A549 (cell line): ENCODE measurements at regions not wholly inside any gene's neighbourhood (a gene's known extent, or its start where the extent isn't known, plus 50 kb on each side); places are given as distances from the start of the nearest gene placed in this dataset.

ENCODE experiments used
- ATAC-seq, 2 experiments: fragments of 200-7000 bp in 1 of 2; fragments of >200 bp in 1 of 2; cut with Nextera tagmentation in 1 of 2; cut with Tn5 transposase in 1 of 2; 3 replicates each; pipeline versions ENCODE4 v1.8.0 to v1.9.1; 2018 to 2020; ENCODE audit warnings: mild to moderate bottlenecking in 1 of 2, moderate library complexity in 1 of 2
- CTCF ChIA-PET: fragments of 300-600 bp; sonication (Branson Sonifier 250); formaldehyde crosslinking; extraction: SDS; loops from one replicate; lab custom pipeline; 2021; ENCODE audit warnings: antibody characterized with exemption, inconsistent platforms; lab: Yijun Ruan, JAX
- POLR2A ChIA-PET: fragments of 350-600 bp; formaldehyde crosslinking; extraction: SDS; loops from one replicate; lab custom pipeline; 2021; ENCODE audit warnings: antibody characterized with exemption, inconsistent platforms; lab: Yijun Ruan, JAX
- DNase-seq, 2 experiments: peaks; one replicate each; pipeline versions ENCODE4 v3.0.0 to v3.0.0-alpha.2; 2011 to 2016; ENCODE audit warnings: low read depth in 1 of 2, low spot score in 1 of 2
- FAIRE-seq: peaks from 2 replicates; lab custom pipeline; 2011; peaks lifted over from hg19 to GRCh38; lab: Jason Lieb, UNC
- H3K27ac ChIP-seq, 2 experiments: fragments of >200 bp; sonication (Bioruptor Twin); formaldehyde crosslinking; 3 replicates each; pipeline ENCODE4 v1.5.1; 2016 to 2017
- H3K4me1 ChIP-seq: fragments of >200 bp; sonication (Bioruptor Twin); formaldehyde crosslinking; 3 replicates; pipeline ENCODE4 v1.6.1; 2016
- H3K4me2 ChIP-seq: fragments of >200 bp; sonication (Bioruptor Twin); formaldehyde crosslinking; 3 replicates; pipeline ENCODE4 v1.6.1; 2016
- H3K4me3 ChIP-seq: fragments of >200 bp; sonication (Bioruptor Twin); formaldehyde crosslinking; 3 replicates; pipeline ENCODE4 v1.5.1; 2016
- H3K9me3 ChIP-seq: fragments of >200 bp; sonication (Bioruptor Twin); formaldehyde crosslinking; 3 replicates; pipeline ENCODE4 v1.6.1; 2016
- CEBPB ChIP-seq, 2 experiments: fragments of >200 bp in 1 of 2; sonication (Bioruptor Twin) in 1 of 2; formaldehyde crosslinking in 1 of 2; IDR thresholded peaks; 2 replicates each; pipeline ENCODE4 v1.6.1; 2012 to 2016
- FOSL2 ChIP-seq, 2 experiments: fragments of 450-650 bp in 1 of 2; fragments of >200 bp in 1 of 2; sonication (Bioruptor Twin) in 1 of 2; formaldehyde crosslinking; IDR thresholded peaks; 2 replicates each; pipeline versions ENCODE4 v1.5.0 to v1.6.1; 2016 to 2020; ENCODE audit warnings: mild to moderate bottlenecking in 1 of 2, moderate library complexity in 1 of 2
- HEYL ChIP-seq: fragments of 250-450 bp; sonication (Bioruptor Pico); IDR thresholded peaks from 2 replicates; pipeline ENCODE4 v1.8.0; 2021; ENCODE audit warnings: mild to moderate bottlenecking, moderate library complexity
- HOXA7 ChIP-seq: fragments of 250-450 bp; sonication (Bioruptor Pico); IDR thresholded peaks from 2 replicates; pipeline ENCODE4 v1.5.0; 2020; ENCODE audit warnings: mild to moderate bottlenecking, moderate library complexity
- HOXB13 ChIP-seq: fragments of 250-450 bp; sonication (Bioruptor Pico); IDR thresholded peaks from 2 replicates; pipeline ENCODE4 v1.5.0; 2020; ENCODE audit warnings: low read depth, mild to moderate bottlenecking, moderate library complexity
- MAZ ChIP-seq: fragments of 150-350 bp; IDR thresholded peaks from 2 replicates; pipeline ENCODE4 v1.6.1; 2014; ENCODE audit warnings: antibody characterized with exemption, low read depth, low read length, borderline replicate concordance
- MYC ChIP-seq: IDR thresholded peaks from 2 replicates; pipeline ENCODE4 v1.6.1; 2012; ENCODE audit warnings: mild to moderate bottlenecking, inconsistent platforms, low read length, improper control_type of control experiment, borderline replicate concordance
- NPAS2 ChIP-seq: fragments of 250-450 bp; sonication (Bioruptor Pico); IDR thresholded peaks from 2 replicates; pipeline ENCODE4 v1.8.0; 2022; ENCODE audit warnings: mild to moderate bottlenecking, moderate library complexity, borderline replicate concordance
- PHF8 ChIP-seq: fragments of 200-600 bp; sonication (generic); IDR thresholded peaks from 2 replicates; pipeline ENCODE4 v1.6.1; 2016; ENCODE audit warnings: low read depth, mild to moderate bottlenecking, antibody characterized with exemption, moderate library complexity, borderline replicate concordance
- POLR2AphosphoS2 ChIP-seq: conservative IDR thresholded peaks from 2 replicates; pipeline ENCODE4 v1.6.1; 2012; ENCODE audit warnings: low read length, improper control_type of control experiment, inconsistent platforms
- RAD21 ChIP-seq, 2 experiments: fragments of >200 bp in 1 of 2; sonication (Bioruptor Twin) in 1 of 2; formaldehyde crosslinking in 1 of 2; IDR thresholded peaks in 1 of 2; conservative IDR thresholded peaks in 1 of 2; 2 replicates in 1 of 2; 3 replicates in 1 of 2; pipeline ENCODE4 v1.6.1; 2012 to 2018; ENCODE audit warnings: inconsistent platforms in 1 of 2
- RCOR1 ChIP-seq: fragments of 150-350 bp; IDR thresholded peaks from 2 replicates; pipeline ENCODE4 v1.6.1; 2014; ENCODE audit warnings: antibody characterized with exemption, low read length, low read depth
- RFX5 ChIP-seq: fragments of 450-650 bp; IDR thresholded peaks from 2 replicates; pipeline ENCODE4 v1.7.1; 2014; ENCODE audit warnings: antibody characterized with exemption, mild to moderate bottlenecking, moderate library complexity
- RNF2 ChIP-seq: fragments of 200-600 bp; sonication (generic); IDR thresholded peaks from 2 replicates; pipeline ENCODE4 v1.6.1; 2016; ENCODE audit warnings: low read depth, mild to moderate bottlenecking, antibody characterized with exemption, moderate library complexity, borderline replicate concordance
- SREBF2 ChIP-seq: fragments of 450-650 bp; IDR thresholded peaks from 2 replicates; pipeline ENCODE4 v1.6.1; 2014; ENCODE audit warnings: mild to moderate bottlenecking, moderate library complexity
- TP53 ChIP-seq: fragments of 250-450 bp; sonication (Bioruptor Pico); IDR thresholded peaks from 2 replicates; pipeline ENCODE4 v1.5.0; 2021; ENCODE audit warnings: mild to moderate bottlenecking, moderate library complexity
- ZC3H11A ChIP-seq: fragments of 450-650 bp; IDR thresholded peaks from 2 replicates; pipeline ENCODE4 v1.6.1; 2014; ENCODE audit warnings: antibody characterized with exemption, mild to moderate bottlenecking
- ZNF302 ChIP-seq: fragments of 250-450 bp; sonication (Bioruptor Pico); IDR thresholded peaks from 2 replicates; pipeline ENCODE4 v1.9.0; 2021; ENCODE audit warnings: inconsistent platforms, mild to moderate bottlenecking, moderate library complexity
- WGBS: methylation state at CpG from one replicate; pipeline ENCODE4 v1.1.6; 2017; ENCODE audit errors: missing lambda C conversion rate; 5-methylcytosine and 5-hydroxymethylcytosine counted together
- TF ChIP-seq, protein P1 (sequence below): fragments of 150-350 bp; IDR thresholded peaks from 2 replicates; pipeline ENCODE4 v1.6.1; 2014; ENCODE audit warnings: low read depth, mild to moderate bottlenecking, low read length
- TF ChIP-seq, protein P2 (sequence below): fragments of 450-650 bp; IDR thresholded peaks from 2 replicates; pipeline ENCODE4 v1.6.1; 2014; ENCODE audit warnings: antibody characterized with exemption
- TF ChIP-seq, protein P3 (sequence below): IDR thresholded peaks from 2 replicates; pipeline ENCODE4 v1.6.1; 2012; ENCODE audit warnings: low read depth, borderline replicate concordance
- TF ChIP-seq, protein P4 (sequence below): fragments of >200 bp; sonication (Bioruptor Twin); formaldehyde crosslinking; IDR thresholded peaks from 2 replicates; pipeline ENCODE4 v1.6.1; 2016

DNA sequence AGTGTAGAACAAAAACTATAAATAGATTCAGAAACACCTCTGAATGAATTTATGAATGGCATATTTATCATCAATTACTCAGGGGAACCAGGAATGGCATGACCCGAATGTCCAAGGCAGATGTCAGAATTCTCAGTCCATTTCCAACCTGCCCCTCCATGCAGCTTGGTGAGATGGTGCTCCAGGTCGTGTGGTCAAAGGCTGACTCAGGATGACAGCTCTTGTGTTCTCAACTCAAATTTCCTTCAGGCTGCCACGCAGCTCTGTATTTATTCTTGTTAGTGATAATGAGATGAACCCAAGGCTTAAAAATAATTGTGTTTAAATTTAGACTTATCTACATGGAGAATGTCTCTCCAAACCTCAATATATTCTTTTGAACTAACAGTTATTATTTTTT is 146.9 kb downstream of the METTL4 start (continued):
- TF ChIP-seq, protein P1, sequence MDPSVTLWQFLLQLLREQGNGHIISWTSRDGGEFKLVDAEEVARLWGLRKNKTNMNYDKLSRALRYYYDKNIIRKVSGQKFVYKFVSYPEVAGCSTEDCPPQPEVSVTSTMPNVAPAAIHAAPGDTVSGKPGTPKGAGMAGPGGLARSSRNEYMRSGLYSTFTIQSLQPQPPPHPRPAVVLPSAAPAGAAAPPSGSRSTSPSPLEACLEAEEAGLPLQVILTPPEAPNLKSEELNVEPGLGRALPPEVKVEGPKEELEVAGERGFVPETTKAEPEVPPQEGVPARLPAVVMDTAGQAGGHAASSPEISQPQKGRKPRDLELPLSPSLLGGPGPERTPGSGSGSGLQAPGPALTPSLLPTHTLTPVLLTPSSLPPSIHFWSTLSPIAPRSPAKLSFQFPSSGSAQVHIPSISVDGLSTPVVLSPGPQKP = no peak
- TF ChIP-seq, protein P2, sequence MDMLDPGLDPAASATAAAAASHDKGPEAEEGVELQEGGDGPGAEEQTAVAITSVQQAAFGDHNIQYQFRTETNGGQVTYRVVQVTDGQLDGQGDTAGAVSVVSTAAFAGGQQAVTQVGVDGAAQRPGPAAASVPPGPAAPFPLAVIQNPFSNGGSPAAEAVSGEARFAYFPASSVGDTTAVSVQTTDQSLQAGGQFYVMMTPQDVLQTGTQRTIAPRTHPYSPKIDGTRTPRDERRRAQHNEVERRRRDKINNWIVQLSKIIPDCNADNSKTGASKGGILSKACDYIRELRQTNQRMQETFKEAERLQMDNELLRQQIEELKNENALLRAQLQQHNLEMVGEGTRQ = no peak
- no peak for TF ChIP-seq HEYL (CRISPR knock-in tag)
- TF ChIP-seq, all 56 proteins: peak for 0

DNA sequence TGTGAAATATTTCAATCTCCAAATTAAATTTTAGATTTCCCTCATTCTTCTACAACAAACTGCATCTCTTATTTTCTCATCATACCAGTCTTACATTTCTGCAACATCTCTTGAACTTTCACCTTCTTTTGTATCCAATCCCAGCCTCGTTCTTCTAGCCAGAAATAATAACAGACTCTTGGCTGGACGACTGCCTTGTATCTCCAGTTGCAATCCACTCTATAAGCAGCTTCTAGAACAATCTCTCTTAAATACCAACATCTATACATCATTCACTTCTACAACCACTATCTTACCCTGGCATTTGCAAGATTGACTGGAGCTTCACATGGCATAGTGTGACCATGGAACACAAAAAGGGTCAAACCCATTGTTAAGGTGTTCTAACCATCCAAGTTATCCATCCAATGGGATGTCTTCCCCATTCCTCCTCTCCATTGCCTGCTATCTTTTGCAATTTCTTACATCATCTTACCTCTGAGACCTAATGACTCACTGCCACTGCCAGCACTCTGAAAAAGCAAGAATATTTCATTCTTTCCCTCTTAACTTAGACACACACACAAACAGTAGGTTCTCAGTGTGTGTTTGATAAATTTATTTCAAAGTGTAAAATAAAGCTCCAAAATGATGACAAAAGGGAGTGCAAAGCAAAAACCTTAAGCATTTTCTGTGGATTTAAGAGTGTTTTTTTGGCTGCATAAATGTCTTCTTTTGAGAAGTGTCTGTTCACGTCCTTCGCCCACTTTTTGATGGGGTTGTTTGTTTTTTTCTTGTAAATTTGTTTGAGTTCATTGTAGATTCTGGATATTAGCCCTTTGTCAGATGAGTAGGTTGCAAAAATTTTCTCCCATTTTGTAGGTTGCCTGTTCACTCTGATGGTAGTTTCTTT is 145.6 kb downstream of the METTL4 start:
- no peaks in the 10 kb centered on the region for H3K4me1 ChIP-seq
- DNase-seq = no peak
- CTCF ChIA-PET = no interaction called here
- no peak for FAIRE-seq
- POLR2A ChIA-PET = no interaction called here
- WGBS = 35% methylated on average over 4 of the region's 4 CpGs
- no peak for ATAC-seq
- no peak overlapping the region for H3K4me2 ChIP-seq
- H3K4me3 ChIP-seq = no peak overlapping the region
- TF ChIP-seq RFX5 = no peak
- TF ChIP-seq SREBF2 = no peak
- no peak for TF ChIP-seq RAD21 (conservative IDR thresholded peaks at IDR 0.05 in 1 of 2, IDR thresholded peaks at IDR 0.05 in 1 of 2)
- TF ChIP-seq ZC3H11A = no peak
- TF ChIP-seq, protein P3, sequence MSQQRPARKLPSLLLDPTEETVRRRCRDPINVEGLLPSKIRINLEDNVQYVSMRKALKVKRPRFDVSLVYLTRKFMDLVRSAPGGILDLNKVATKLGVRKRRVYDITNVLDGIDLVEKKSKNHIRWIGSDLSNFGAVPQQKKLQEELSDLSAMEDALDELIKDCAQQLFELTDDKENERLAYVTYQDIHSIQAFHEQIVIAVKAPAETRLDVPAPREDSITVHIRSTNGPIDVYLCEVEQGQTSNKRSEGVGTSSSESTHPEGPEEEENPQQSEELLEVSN = no peak
- H3K27ac ChIP-seq = no peak overlapping the region
- H3K9me3 ChIP-seq = peaks cover 3% of the 10 kb centered on the region; the same call in 1 of the 3 replicates

DNA sequence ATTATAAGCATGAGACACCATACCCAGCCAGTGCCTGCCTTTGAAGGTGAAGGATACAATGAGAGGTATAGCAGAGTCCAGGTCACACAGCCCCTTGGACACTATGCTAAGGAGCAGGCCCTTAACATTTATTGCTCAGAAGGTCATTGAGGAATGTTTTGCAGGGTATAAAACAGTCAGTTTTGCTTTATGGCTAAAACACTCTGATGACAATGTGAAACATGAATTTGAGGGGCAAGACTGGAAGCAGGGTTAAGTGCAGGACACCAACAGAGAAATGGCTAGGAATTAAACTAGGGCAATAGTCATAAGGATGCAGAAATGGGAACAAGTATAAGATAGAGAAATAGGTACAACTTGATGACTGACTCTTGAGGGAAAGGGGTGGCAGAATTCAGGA is 141.1 kb downstream of the METTL4 start:
- FAIRE-seq = no peak
- POLR2A ChIA-PET = no interaction called here

DNA sequence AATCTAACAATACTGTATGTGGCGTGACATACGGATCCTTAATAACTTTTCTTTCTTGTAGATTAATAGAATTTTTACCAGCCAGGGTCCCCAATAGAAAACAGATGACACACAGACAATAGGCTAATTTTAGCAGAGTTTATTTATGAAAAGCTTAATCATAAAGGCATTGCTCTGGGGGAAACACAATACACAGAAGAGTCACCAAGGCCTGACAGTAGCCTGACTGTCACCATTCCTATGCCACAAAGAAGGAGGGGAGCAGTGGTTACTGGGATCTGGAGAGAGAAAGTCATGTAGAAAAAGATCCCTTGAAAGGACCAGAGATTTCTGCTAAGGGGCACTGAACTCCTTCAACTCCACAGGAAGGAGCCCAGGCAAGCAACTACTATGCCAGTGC is 139.5 kb downstream of the METTL4 start:
- ChIA-PET POLR2A (no interaction called here), CTCF (no interaction called here)
- 60% methylated on average over 2 of the region's 2 CpGs for WGBS

More for the DNA sequence above, 141.1 kb downstream of the METTL4 start:
- no peaks in the 10 kb centered on the region for H3K4me1 ChIP-seq
- ATAC-seq (no peak), DNase-seq (no peak)
- TF ChIP-seq MAZ = no peak
- CTCF ChIA-PET = no interaction called here
- H3K9me3 ChIP-seq = peaks cover 3% of the 10 kb centered on the region; the same call in 1 of the 3 replicates
- no peak overlapping the region for H3K4me2 ChIP-seq
- no peak overlapping the region for H3K27ac ChIP-seq
- no peak overlapping the region for H3K4me3 ChIP-seq

More for the DNA sequence above, 139.5 kb downstream of the METTL4 start:
- H3K4me3 ChIP-seq = no peak overlapping the region
- H3K9me3 ChIP-seq = peaks cover 3% of the 10 kb centered on the region; the same call in 1 of the 3 replicates
- ATAC-seq (no peak), FAIRE-seq (no peak), DNase-seq (no peak)
- H3K27ac ChIP-seq = no peak overlapping the region
- H3K4me2 ChIP-seq = no peak overlapping the region
- TF ChIP-seq FOSL2 (IDR thresholded peaks at IDR 0.05) (no peak), FOSL2 (CRISPR knock-in tag; IDR thresholded peaks at IDR 0.05) (no peak), HOXA7 (CRISPR knock-in tag) (no peak), POLR2AphosphoS2 (no peak), MYC (no peak), TP53 (no peak), SREBF2 (no peak), RNF2 (no peak), RCOR1 (no peak), ZNF302 (CRISPR knock-in tag) (no peak), CEBPB (IDR thresholded peaks at IDR 0.05) (no peak), HOXB13 (CRISPR knock-in tag) (no peak), PHF8 (no peak), NPAS2 (no peak)
- TF ChIP-seq, protein P1 = no peak
- TF ChIP-seq, protein P4, sequence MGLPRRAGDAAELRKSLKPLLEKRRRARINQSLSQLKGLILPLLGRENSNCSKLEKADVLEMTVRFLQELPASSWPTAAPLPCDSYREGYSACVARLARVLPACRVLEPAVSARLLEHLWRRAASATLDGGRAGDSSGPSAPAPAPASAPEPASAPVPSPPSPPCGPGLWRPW = no peak
- TF ChIP-seq, protein P2 = no peak
- no peaks in the 10 kb centered on the region for H3K4me1 ChIP-seq
